K562 (cell line): ENCODE measurements at regions not wholly inside any gene's neighbourhood (a gene's known extent, or its start where the extent isn't known, plus 50 kb on each side); places are given as distances from the start of the nearest gene placed in this dataset.

Experiments
- ATAC-seq: fragments of 200-7000 bp; cut with Tn5 transposase; 3 replicates; pipeline ENCODE4 v1.9.1; 2020; ENCODE audit warnings: moderate library complexity
- BruUV-seq: library from RNA; stranded (reverse); fragments of 400-500 nt; replicated peaks from 2 replicates; lab custom pipeline; 2021; lab: Mats Ljungman, UMichigan
- CTCF ChIA-PET: fragments of 300-600 bp; formaldehyde crosslinking; extraction: SDS; loops from one replicate; lab custom pipeline; 2021; ENCODE audit warnings: low intra/inter-chr PET ratio; lab: Yijun Ruan, JAX
- POLR2A ChIA-PET: fragments of 300-600, 350-650 bp; sonication (Branson Sonifier 250); formaldehyde crosslinking; extraction: SDS; loops from one replicate; lab custom pipeline; 2021; ENCODE audit warnings: antibody characterized with exemption, inconsistent platforms; lab: Yijun Ruan, JAX
- DNase-seq, 4 experiments: peaks; one replicate each; pipeline versions ENCODE4 v3.0.0 to v3.0.0-alpha.2; 2011 to 2018; ENCODE audit warnings: low spot score in 3 of 4, mixed read lengths in 3 of 4; ENCODE audit errors: extremely low read depth in 1 of 4
- FAIRE-seq: peaks from 2 replicates; lab custom pipeline; 2011; peaks lifted over from hg19 to GRCh38; lab: Jason Lieb, UNC
- H2AFZ ChIP-seq: 2 replicates; pipeline ENCODE4 v1.6.0; 2011; ENCODE audit warnings: low read depth, low read length, control low read depth, inconsistent platforms
- H3K27ac ChIP-seq: fragments of 200-600 bp; 3 replicates; pipeline ENCODE4 v1.8.0; 2011; ENCODE audit warnings: low read depth, mild to moderate bottlenecking, control low read depth, inconsistent platforms, low read length, moderate library complexity, mixed read lengths; ENCODE audit errors: extremely low read depth
- H3K27me3 ChIP-seq, 2 experiments: fragments of 300-600 bp in 1 of 2; 2 replicates in 1 of 2; 3 replicates in 1 of 2; pipeline versions ENCODE4 v1.6.0 to v1.8.0; 2011; ENCODE audit warnings: inconsistent platforms in 2 of 2, low read length in 2 of 2, mild to moderate bottlenecking in 1 of 2, mixed read lengths in 1 of 2, moderate library complexity in 1 of 2; ENCODE audit not compliant: control insufficient read depth in 2 of 2, insufficient read depth in 2 of 2
- H3K36me3 ChIP-seq: fragments of 300-600 bp; 3 replicates; pipeline ENCODE4 v1.8.0; 2011; ENCODE audit warnings: mild to moderate bottlenecking, low read length, inconsistent platforms; ENCODE audit not compliant: control insufficient read depth, insufficient read depth
- H3K4me1 ChIP-seq, 2 experiments: fragments of 200-600 bp in 1 of 2; replicated peaks in 1 of 2; 2 replicates in 1 of 2; 3 replicates in 1 of 2; pipeline versions ENCODE4 v1.5.1 to v1.8.0; 2011; ENCODE audit warnings: inconsistent platforms in 2 of 2, low read length in 2 of 2, mild to moderate bottlenecking in 1 of 2, mixed read lengths in 1 of 2, moderate library complexity in 1 of 2; ENCODE audit not compliant: control insufficient read depth in 2 of 2, insufficient read depth in 2 of 2
- H3K4me2 ChIP-seq: 2 replicates; pipeline ENCODE4 v1.6.1; 2011; ENCODE audit warnings: low read length, control low read depth, inconsistent platforms, mixed read lengths; ENCODE audit not compliant: insufficient read depth
- H3K4me3 ChIP-seq: fragments of 200-600 bp; sonication (generic), shearing (Covaris generic); 2 replicates; pipeline ENCODE4 v1.5.1; 2016; ENCODE audit warnings: control low read depth, inconsistent platforms
- H3K79me2 ChIP-seq: fragments of 200-600 bp; 3 replicates; pipeline ENCODE4 v1.8.0; 2011; ENCODE audit warnings: low read length, inconsistent platforms; ENCODE audit not compliant: control insufficient read depth, insufficient read depth
- H3K9ac ChIP-seq, 2 experiments: 2 replicates each; pipeline versions ENCODE4 v1.6.0 to v1.6.1; 2011; ENCODE audit warnings: low read depth in 2 of 2, low read length in 2 of 2, control low read depth in 1 of 2, inconsistent platforms in 1 of 2, mild to moderate bottlenecking in 1 of 2, mixed read lengths in 1 of 2; ENCODE audit not compliant: insufficient read depth in 1 of 2
- H3K9me1 ChIP-seq: one replicate; pipeline ENCODE4 v1.6.0; 2011; ENCODE audit warnings: inconsistent platforms, mild to moderate bottlenecking, low read length, moderate library complexity; ENCODE audit not compliant: control insufficient read depth, insufficient read depth
- H3K9me3 ChIP-seq: replicated peaks from 2 replicates; pipeline ENCODE4 v1.5.1; 2011; ENCODE audit warnings: low read depth, low read length, inconsistent platforms; ENCODE audit not compliant: control insufficient read depth, insufficient read depth
- H4K20me1 ChIP-seq: replicated peaks from 2 replicates; pipeline ENCODE4 v1.6.1; 2011; ENCODE audit warnings: low read length, inconsistent platforms, mixed read lengths; ENCODE audit not compliant: control insufficient read depth, insufficient read depth
- ATF7 ChIP-seq: fragments of 450-650 bp; IDR thresholded peaks from 2 replicates; pipeline ENCODE4 v1.7.1; 2014; ENCODE audit warnings: mild to moderate bottlenecking, moderate library complexity
- DIDO1 ChIP-seq: fragments of 450-650 bp; IDR thresholded peaks from 2 replicates; pipeline ENCODE4 v1.6.1; 2016; ENCODE audit warnings: low read depth, missing biosample characterization, missing genetic modification characterization
- ESRRB ChIP-seq: fragments of 250-450 bp; sonication (Bioruptor Pico); IDR thresholded peaks from 2 replicates; pipeline ENCODE4 v1.5.0; 2020; ENCODE audit warnings: mild to moderate bottlenecking, moderate library complexity, borderline replicate concordance
- NCOA2 ChIP-seq, 2 experiments: fragments of 450-650 bp; IDR thresholded peaks; 2 replicates each; pipeline ENCODE4 v1.6.1; 2018; ENCODE audit warnings: mild to moderate bottlenecking in 2 of 2, moderate library complexity in 1 of 2; ENCODE audit not compliant: partially characterized antibody in 2 of 2
- NEUROD1 ChIP-seq: fragments of 150-350 bp; IDR thresholded peaks from 2 replicates; pipeline ENCODE4 v1.6.1; 2014; ENCODE audit warnings: borderline replicate concordance, low read length, low read depth; ENCODE audit not compliant: partially characterized antibody
- RBM34 ChIP-seq: fragments of 200-400 bp; formaldehyde crosslinking; IDR thresholded peaks from 2 replicates; pipeline ENCODE4 v1.6.1; 2018; ENCODE audit warnings: low read length, borderline replicate concordance; ENCODE audit not compliant: insufficient read depth
- SMAD1 ChIP-seq: fragments of 150-350 bp; IDR thresholded peaks from 2 replicates; pipeline ENCODE4 v1.6.1; 2014; ENCODE audit warnings: low read length, low read depth; ENCODE audit not compliant: partially characterized antibody
- SRSF7 ChIP-seq: fragments of 200-400 bp; formaldehyde crosslinking; optimal IDR thresholded peaks from 2 replicates; pipeline ENCODE3; 2017; ENCODE audit warnings: mild to moderate bottlenecking, low read depth, low read length
- ZNF12 ChIP-seq: sonication (generic); formaldehyde crosslinking; IDR thresholded peaks from 2 replicates; pipeline ENCODE4 v1.4.0; 2020; ENCODE audit warnings: mild to moderate bottlenecking, missing genetic modification reagents
- ZNF165 ChIP-seq: fragments of 250-450 bp; sonication (Bioruptor Pico); IDR thresholded peaks from 2 replicates; pipeline ENCODE4 v1.4.0; 2020; ENCODE audit warnings: borderline replicate concordance
- ZNF324 ChIP-seq: fragments of 250-450 bp; sonication (Bioruptor Pico); IDR thresholded peaks from 2 replicates; pipeline ENCODE4 v1.4.0; 2020; ENCODE audit warnings: mild to moderate bottlenecking
- whole genome bisulfite sequencing: fragments of 100-300 bp; shearing (Covaris generic); methylation state at CpG from one replicate; pipeline ENCODE4 v1.1.6; 2016; ENCODE audit warnings: low coverage, mixed read lengths; ENCODE audit not compliant: insufficient coverage; ENCODE audit errors: missing lambda C conversion rate; 5-methylcytosine and 5-hydroxymethylcytosine counted together
- in situ Hi-C: fragments of 300-500 bp; cut with MboI; formaldehyde crosslinking; loops from 4 replicates; pipeline ENCODE4 v1.15.0; 2018; ENCODE audit warnings: inconsistent platforms, mixed read lengths
- intact Hi-C: fragments of 100-400 bp; cut with micrococcal nuclease; formaldehyde crosslinking; loops from 2 replicates; pipeline ENCODE4 v1.14.2; 2022
- TF ChIP-seq, protein P1 (sequence below): sonication (generic); formaldehyde crosslinking; IDR thresholded peaks from 2 replicates; pipeline ENCODE4 v1.8.0; 2022; ENCODE audit warnings: mild to moderate bottlenecking, missing genetic modification reagents
- TF ChIP-seq, protein P2 (sequence below): fragments of 250-450 bp; sonication (Bioruptor Pico); IDR thresholded peaks from 2 replicates; pipeline ENCODE4 v1.8.0; 2021; ENCODE audit warnings: moderate library complexity, mild to moderate bottlenecking, inconsistent platforms
- TF ChIP-seq, protein P3 (sequence below), 2 experiments: fragments of 450-650 bp in 1 of 2; IDR thresholded peaks; 2 replicates each; pipeline ENCODE4 v1.6.1; 2011 to 2017; ENCODE audit warnings: low read depth in 2 of 2, antibody characterized with exemption in 1 of 2, borderline replicate concordance in 1 of 2, low read length in 1 of 2, mild to moderate bottlenecking in 1 of 2, mixed read lengths in 1 of 2; ENCODE audit not compliant: control insufficient read depth in 1 of 2

DNA sequence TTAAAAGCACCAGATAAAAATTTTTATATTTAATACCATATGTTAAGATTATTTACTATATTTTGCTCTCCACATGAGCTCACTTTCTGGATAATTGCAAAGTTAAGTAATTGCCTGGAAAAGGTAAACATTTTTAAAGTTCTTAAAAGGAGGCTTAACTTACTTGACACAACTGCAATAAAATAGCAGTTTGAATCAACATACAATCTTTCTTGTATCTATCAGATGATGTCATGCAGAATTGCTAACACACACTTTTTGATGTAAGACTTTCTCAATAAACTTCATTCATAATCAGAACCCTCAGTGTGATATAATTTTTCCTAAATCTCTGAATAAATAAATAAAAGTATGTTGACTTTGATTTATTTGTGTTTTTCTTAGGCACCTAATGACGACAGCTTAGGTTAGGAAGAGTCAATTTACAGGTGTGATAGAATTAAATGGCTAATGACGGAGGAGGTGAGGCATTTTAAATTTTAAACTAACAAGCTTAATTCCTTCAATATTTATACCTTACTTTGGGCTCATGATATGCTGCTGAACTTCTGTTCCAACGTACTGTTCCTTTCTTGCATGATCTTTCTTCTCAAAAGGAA lies 99.5 kb downstream of the LYPLAL1 start:
- FAIRE-seq: no peak
- POLR2A ChIA-PET: no interaction called here
- Histone ChIP-seq H3K4me3 (no peak overlapping the region), H3K4me1 (no peaks in the 10 kb centered on the region), H3K4me2 (no peak overlapping the region), H3K9me1 (no peaks in the 10 kb centered on the region), H3K36me3 (no peaks in the 10 kb centered on the region)
- intact Hi-C loops: no loop called here
- TF ChIP-seq NEUROD1 (no peak), NCOA2 (IDR thresholded peaks at IDR 0.05; ENCODE audit: partially characterized antibody in 2 of 2) (no peak), ZNF165 (CRISPR knock-in tag) (no peak), DIDO1 (tag) (no peak), ZNF324 (no peak), ESRRB (no peak), SRSF7 (no peak), RBM34 (no peak), SMAD1 (no peak), ZNF12 (CRISPR knock-in tag) (no peak), ATF7 (no peak)
- TF ChIP-seq, protein P1, sequence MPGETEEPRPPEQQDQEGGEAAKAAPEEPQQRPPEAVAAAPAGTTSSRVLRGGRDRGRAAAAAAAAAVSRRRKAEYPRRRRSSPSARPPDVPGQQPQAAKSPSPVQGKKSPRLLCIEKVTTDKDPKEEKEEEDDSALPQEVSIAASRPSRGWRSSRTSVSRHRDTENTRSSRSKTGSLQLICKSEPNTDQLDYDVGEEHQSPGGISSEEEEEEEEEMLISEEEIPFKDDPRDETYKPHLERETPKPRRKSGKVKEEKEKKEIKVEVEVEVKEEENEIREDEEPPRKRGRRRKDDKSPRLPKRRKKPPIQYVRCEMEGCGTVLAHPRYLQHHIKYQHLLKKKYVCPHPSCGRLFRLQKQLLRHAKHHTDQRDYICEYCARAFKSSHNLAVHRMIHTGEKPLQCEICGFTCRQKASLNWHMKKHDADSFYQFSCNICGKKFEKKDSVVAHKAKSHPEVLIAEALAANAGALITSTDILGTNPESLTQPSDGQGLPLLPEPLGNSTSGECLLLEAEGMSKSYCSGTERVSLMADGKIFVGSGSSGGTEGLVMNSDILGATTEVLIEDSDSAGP (CRISPR knock-in tag): no peak
- TF ChIP-seq, protein P2, sequence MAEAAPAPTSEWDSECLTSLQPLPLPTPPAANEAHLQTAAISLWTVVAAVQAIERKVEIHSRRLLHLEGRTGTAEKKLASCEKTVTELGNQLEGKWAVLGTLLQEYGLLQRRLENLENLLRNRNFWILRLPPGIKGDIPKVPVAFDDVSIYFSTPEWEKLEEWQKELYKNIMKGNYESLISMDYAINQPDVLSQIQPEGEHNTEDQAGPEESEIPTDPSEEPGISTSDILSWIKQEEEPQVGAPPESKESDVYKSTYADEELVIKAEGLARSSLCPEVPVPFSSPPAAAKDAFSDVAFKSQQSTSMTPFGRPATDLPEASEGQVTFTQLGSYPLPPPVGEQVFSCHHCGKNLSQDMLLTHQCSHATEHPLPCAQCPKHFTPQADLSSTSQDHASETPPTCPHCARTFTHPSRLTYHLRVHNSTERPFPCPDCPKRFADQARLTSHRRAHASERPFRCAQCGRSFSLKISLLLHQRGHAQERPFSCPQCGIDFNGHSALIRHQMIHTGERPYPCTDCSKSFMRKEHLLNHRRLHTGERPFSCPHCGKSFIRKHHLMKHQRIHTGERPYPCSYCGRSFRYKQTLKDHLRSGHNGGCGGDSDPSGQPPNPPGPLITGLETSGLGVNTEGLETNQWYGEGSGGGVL: no peak
- TF ChIP-seq, protein P3, sequence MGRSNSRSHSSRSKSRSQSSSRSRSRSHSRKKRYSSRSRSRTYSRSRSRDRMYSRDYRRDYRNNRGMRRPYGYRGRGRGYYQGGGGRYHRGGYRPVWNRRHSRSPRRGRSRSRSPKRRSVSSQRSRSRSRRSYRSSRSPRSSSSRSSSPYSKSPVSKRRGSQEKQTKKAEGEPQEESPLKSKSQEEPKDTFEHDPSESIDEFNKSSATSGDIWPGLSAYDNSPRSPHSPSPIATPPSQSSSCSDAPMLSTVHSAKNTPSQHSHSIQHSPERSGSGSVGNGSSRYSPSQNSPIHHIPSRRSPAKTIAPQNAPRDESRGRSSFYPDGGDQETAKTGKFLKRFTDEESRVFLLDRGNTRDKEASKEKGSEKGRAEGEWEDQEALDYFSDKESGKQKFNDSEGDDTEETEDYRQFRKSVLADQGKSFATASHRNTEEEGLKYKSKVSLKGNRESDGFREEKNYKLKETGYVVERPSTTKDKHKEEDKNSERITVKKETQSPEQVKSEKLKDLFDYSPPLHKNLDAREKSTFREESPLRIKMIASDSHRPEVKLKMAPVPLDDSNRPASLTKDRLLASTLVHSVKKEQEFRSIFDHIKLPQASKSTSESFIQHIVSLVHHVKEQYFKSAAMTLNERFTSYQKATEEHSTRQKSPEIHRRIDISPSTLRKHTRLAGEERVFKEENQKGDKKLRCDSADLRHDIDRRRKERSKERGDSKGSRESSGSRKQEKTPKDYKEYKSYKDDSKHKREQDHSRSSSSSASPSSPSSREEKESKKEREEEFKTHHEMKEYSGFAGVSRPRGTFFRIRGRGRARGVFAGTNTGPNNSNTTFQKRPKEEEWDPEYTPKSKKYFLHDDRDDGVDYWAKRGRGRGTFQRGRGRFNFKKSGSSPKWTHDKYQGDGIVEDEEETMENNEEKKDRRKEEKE (IDR thresholded peaks at IDR 0.05; ENCODE audit: borderline replicate concordance in 1 of 2, control insufficient read depth in 1 of 2, low read depth in 2 of 2, low read length in 1 of 2): no peak
- TF ChIP-seq, all 486 proteins: peak for 0
- ATAC-seq (no peak), DNase-seq (no peak)
- no peak overlapping the region for H3K27ac ChIP-seq
- 9% methylated on average over 3 of the region's 3 CpGs for whole genome bisulfite sequencing
- H3K27me3 ChIP-seq: no peaks in the 10 kb centered on the region
- no TSS peak for BruUV-seq
- H3K79me2 ChIP-seq: no peaks in the 10 kb centered on the region
- H4K20me1 ChIP-seq: no peaks in the 10 kb centered on the region
- in situ Hi-C loops: no loop called here
- H3K9me3 ChIP-seq: no peaks in the 10 kb centered on the region
- no peak overlapping the region for H3K9ac ChIP-seq
- CTCF ChIA-PET: no interaction called here
- H2AFZ ChIP-seq: no peak overlapping the region
